ENCODE measurements at regions not wholly inside any gene's neighbourhood (a gene's known extent, or its start where the extent isn't known, plus 50 kb on each side); places are given as distances from the start of the nearest gene placed in this dataset.

- TF ChIP-seq POLR2A (IDR thresholded peaks at IDR 0.05; ENCODE audit: low read depth, low read length) = no peak
- no peak for TF ChIP-seq GABPA (IDR thresholded peaks at IDR 0.05; ENCODE audit: low read depth)
- TF ChIP-seq REST (IDR thresholded peaks at IDR 0.05; ENCODE audit: low read depth, low read length) = no peak
- no peak for TF ChIP-seq ZBTB33 (IDR thresholded peaks at IDR 0.05)
- TF ChIP-seq CTCF (IDR thresholded peaks at IDR 0.05 in 2 of 3, conservative IDR thresholded peaks at IDR 0.05 in 1 of 3; ENCODE audit: control insufficient read depth in 2 of 3, extremely low read depth in 1 of 3, insufficient read depth in 1 of 3, low read depth in 3 of 3, low read length in 3 of 3) = no peak
- TF ChIP-seq MAX (IDR thresholded peaks at IDR 0.05; ENCODE audit: low read depth, low read length) = no peak
- no peak for TF ChIP-seq SRF (IDR thresholded peaks at IDR 0.05; ENCODE audit: low read depth in 2 of 2, low read length in 2 of 2)
- peak; percentile 64 for TF ChIP-seq DPF2 (IDR thresholded peaks at IDR 0.05)
- TF ChIP-seq STAT3 (IDR thresholded peaks at IDR 0.05; ENCODE audit: low read depth, low read length) = no peak
- no peak for TF ChIP-seq POLR2AphosphoS5 (IDR thresholded peaks at IDR 0.05; ENCODE audit: low read length)
- no peak for TF ChIP-seq E4F1 (IDR thresholded peaks at IDR 0.05; ENCODE audit: borderline replicate concordance, partially characterized antibody)
- TF ChIP-seq ZNF687 (IDR thresholded peaks at IDR 0.05) = no peak; the same call in 1 of the 2 replicates
- TF ChIP-seq BACH1 (IDR thresholded peaks at IDR 0.05; ENCODE audit: borderline replicate concordance) = no peak
- TF ChIP-seq EP300 (IDR thresholded peaks at IDR 0.05; ENCODE audit: borderline replicate concordance in 1 of 2, control insufficient read depth in 1 of 2, low read depth in 2 of 2, low read length in 2 of 2) = peak in 1 of 2 experiments; percentile 23; a peak in 1 of 4 replicates
Measured at GRCh38 chr13:80036845-80037504, 304.0 kb downstream of the SPRY2 start.

Data from GM12878 (cell line).